Thyroid gland (tissue), 4 donors: ENCODE measurements at regions not wholly inside any gene's neighbourhood (a gene's known extent, or its start where the extent isn't known, plus 50 kb on each side); places are given as distances from the start of the nearest gene placed in this dataset.

ENCODE experiments used
- CTCF ChIP-seq, 6 experiments: fragments of 200-600 bp in 3 of 6; fragments of 450-650 bp in 3 of 6; sonication (generic) in 3 of 6; IDR thresholded peaks; one replicate each; pipeline ENCODE4 v1.5.1; 2016 to 2019; ENCODE audit warnings: antibody characterized with exemption in 6 of 6, mild to moderate bottlenecking in 2 of 6, inconsistent platforms in 1 of 6, moderate library complexity in 1 of 6
- POLR2A ChIP-seq, 2 donors: fragments of 450-650 bp; IDR thresholded peaks; one replicate each; pipeline ENCODE4 v1.6.1; 2017; ENCODE audit warnings: antibody characterized with exemption in 2 of 2, mild to moderate bottlenecking in 2 of 2, moderate library complexity in 1 of 2

DNA sequence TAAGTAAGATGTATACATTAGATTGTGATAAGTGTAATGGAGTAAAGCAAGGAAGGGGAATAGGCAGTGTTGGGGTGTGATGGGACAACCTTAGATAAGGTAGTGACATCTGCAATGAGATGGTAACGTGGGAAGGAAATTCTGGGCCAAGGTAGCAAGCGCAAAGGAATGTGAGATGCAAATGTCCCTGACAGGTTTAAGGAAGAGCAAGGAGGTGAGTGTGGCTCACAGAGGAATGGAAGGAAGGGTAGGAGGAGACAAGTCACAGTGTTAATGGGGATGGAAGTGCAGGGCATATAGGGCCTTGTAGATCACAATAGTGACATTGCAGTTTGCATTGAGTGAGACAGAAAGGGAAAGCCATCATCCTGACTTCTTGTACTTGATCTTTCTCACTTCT is 170.9 kb upstream of the FAM98A start:
- TF ChIP-seq POLR2A (IDR thresholded peaks at IDR 0.05) (no peak), CTCF (IDR thresholded peaks at IDR 0.05) (no peak)
